ENCODE measurements at regions not wholly inside any gene's neighbourhood (a gene's known extent, or its start where the extent isn't known, plus 50 kb on each side); places are given as distances from the start of the nearest gene placed in this dataset.

GRCh38 chr11:80733361-80733760 lies 1292.5 kb upstream of the TENM4 start:
- H2BK15ac ChIP-seq (ENCODE audit: low read depth, low read length), result no peak overlapping the region
- DNase-seq, result no peak
- no peak overlapping the region for H2BK5ac ChIP-seq (ENCODE audit: low read depth, low read length, poor library complexity, severe bottlenecking)
- H3K4me2 ChIP-seq (ENCODE audit: low read depth, low read length), result no peak overlapping the region
- no peak overlapping the region for H3K4ac ChIP-seq (ENCODE audit: low read depth, low read length)
- no TSS peak for BruUV-seq (replicated peaks)
- H2BK20ac ChIP-seq (ENCODE audit: low read depth, low read length), result no peak overlapping the region
- no peak overlapping the region for H4K91ac ChIP-seq (ENCODE audit: insufficient read depth, low read depth, low read length)
- H3K36me3 ChIP-seq (ENCODE audit: control insufficient read depth, insufficient read depth, low read length), result no peaks in the 10 kb centered on the region
- ChIA-PET CTCF (no interaction called here), POLR2A (ENCODE audit: unreplicated experiment) (no interaction called here)
- no peak overlapping the region for H4K5ac ChIP-seq (ENCODE audit: low read depth, low read length)
- H3K27me3 ChIP-seq (ENCODE audit: control insufficient read depth, insufficient read depth, low read length), result no peaks in the 10 kb centered on the region
- no peaks in the 10 kb centered on the region for H3K4me1 ChIP-seq (ENCODE audit: control insufficient read depth, insufficient read depth, low read length)
- dilution Hi-C loops (cut with HindIII; ENCODE audit: low sequenced_read_pairs, unreplicated experiment), result no loop called here
- H2AFZ ChIP-seq (replicated peaks; ENCODE audit: low read length, poor library complexity), result no peak overlapping the region
- H3K9me3 ChIP-seq (ENCODE audit: control insufficient read depth, insufficient read depth, low read length), result no peaks in the 10 kb centered on the region
- no peak overlapping the region for H3K18ac ChIP-seq (ENCODE audit: low read depth, low read length)
- no peak overlapping the region for H2AK5ac ChIP-seq (ENCODE audit: low read depth, low read length)
- no peak overlapping the region for H3K23ac ChIP-seq (ENCODE audit: low read depth, low read length)
- intact Hi-C loops (cut with micrococcal nuclease), result no loop called here
- no peak overlapping the region for H4K8ac ChIP-seq (ENCODE audit: low read depth in 2 of 2, low read length in 2 of 2)
- H3K14ac ChIP-seq (replicated peaks; ENCODE audit: low read depth, low read length), result no peak overlapping the region
- in situ Hi-C loops (cut with MboI; ENCODE audit: low sequenced_read_pairs), result no loop called here
- no peak overlapping the region for H2AK9ac ChIP-seq (replicated peaks; ENCODE audit: low read depth, low read length, poor library complexity)
- H3K27ac ChIP-seq (ENCODE audit: insufficient read depth, low read length), result no peak overlapping the region
- no peak overlapping the region for H2BK120ac ChIP-seq (ENCODE audit: low read depth, low read length)
- no CpG with 5 or more reads among the region's 3 CpGs for WGBS, 2 experiments (ENCODE audit: extremely low coverage in 2 of 2, insufficient read length in 1 of 2)
- no peak overlapping the region for H3K56ac ChIP-seq (ENCODE audit: extremely low read depth, insufficient read depth, low read length)
- no peak overlapping the region for H3K4me3 ChIP-seq (ENCODE audit: insufficient read depth, low read depth, low read length)
- H3K9ac ChIP-seq (ENCODE audit: low read depth, low read length), result no peak overlapping the region
- ATAC-seq (ENCODE audit: low read depth), result no peak
- no peaks in the 10 kb centered on the region for H4K20me1 ChIP-seq (ENCODE audit: insufficient read depth, low read length)
- H3K9me1 ChIP-seq (ENCODE audit: insufficient read depth, low read length), result no peaks in the 10 kb centered on the region
- TF ChIP-seq RAD21 (IDR thresholded peaks at IDR 0.05; ENCODE audit: low read length) (no peak), RCOR1 (IDR thresholded peaks at IDR 0.05; ENCODE audit: insufficient replicate concordance, low read length) (no peak), FOS (IDR thresholded peaks at IDR 0.05; ENCODE audit: low read depth, low read length) (no peak), MXI1 (IDR thresholded peaks at IDR 0.05; ENCODE audit: borderline replicate concordance, low read depth, low read length) (no peak), USF2 (IDR thresholded peaks at IDR 0.05; ENCODE audit: low read depth, low read length) (no peak), CEBPB (IDR thresholded peaks at IDR 0.05; ENCODE audit: low read depth, low read length) (no peak), CTCF (conservative IDR thresholded peaks at IDR 0.05; ENCODE audit: low read depth, low read length) (no peak), RFX5 (IDR thresholded peaks at IDR 0.05; ENCODE audit: low read depth, low read length) (no peak), CHD1 (IDR thresholded peaks at IDR 0.05; ENCODE audit: low read depth, low read length) (no peak), NFE2L2 (IDR thresholded peaks at IDR 0.05; ENCODE audit: low read depth, low read length) (no peak), ELK1 (IDR thresholded peaks at IDR 0.05; ENCODE audit: borderline replicate concordance, low read depth, low read length) (no peak), BHLHE40 (IDR thresholded peaks at IDR 0.05; ENCODE audit: low read depth, low read length) (no peak), MAZ (IDR thresholded peaks at IDR 0.05; ENCODE audit: borderline replicate concordance, low read depth, low read length) (no peak), MAFK (IDR thresholded peaks at IDR 0.05; ENCODE audit: low read depth, low read length) (no peak), POLR2A (IDR thresholded peaks at IDR 0.05; ENCODE audit: low read depth, low read length) (no peak)
- no peaks in the 10 kb centered on the region for H3K79me1 ChIP-seq (ENCODE audit: low read depth in 1 of 2, low read length in 2 of 2)
